ENCODE measurements at regions not wholly inside any gene's neighbourhood (a gene's known extent, or its start where the extent isn't known, plus 50 kb on each side); places are given as distances from the start of the nearest gene placed in this dataset.

DNA sequence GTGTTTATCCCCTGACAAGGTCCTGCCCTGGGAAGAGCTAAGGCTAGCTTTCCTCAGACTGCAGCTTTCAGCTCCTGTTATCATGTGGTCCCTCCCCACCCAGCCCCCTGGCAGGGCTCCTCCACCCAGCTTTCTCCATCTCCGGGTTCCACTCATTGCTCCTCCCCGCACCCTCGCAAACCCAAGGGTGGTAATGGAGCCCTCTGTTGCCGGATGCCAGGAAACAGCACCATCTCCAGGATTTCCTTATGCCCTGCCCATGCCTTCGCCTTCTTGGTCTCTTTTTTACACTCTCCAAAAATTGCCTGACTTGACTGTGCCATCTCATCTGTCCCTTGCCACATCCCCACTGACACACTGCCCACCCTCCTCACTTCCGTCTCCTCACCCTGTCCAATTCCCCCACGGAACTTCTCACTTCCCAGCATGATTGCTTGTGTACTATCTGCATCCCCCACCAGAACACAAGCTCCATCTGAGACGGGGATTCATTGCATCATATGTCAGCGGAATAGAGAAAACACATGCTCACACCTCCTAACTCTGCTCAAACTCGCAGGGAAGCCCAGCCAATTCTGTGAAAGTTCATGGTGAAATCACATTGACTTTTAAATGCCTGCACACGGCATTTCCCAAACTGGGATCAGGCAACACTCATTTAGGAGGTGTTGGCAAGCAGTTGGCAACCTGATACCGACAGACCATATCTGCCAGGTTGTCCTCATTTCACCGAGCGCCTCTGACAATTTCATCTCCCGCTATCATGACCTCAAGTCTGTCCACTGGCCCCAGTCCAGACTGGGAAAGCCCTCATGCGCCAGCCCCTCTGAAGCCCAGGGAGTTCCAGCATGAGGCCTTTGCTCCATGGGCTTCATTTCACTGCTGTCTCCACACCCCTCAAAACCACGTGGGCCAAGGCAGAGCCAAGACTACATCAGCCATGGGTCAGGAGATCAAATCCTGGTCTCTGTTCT, 201.1 kb downstream of the MATN1 start:
- TF ChIP-seq, protein P1, sequence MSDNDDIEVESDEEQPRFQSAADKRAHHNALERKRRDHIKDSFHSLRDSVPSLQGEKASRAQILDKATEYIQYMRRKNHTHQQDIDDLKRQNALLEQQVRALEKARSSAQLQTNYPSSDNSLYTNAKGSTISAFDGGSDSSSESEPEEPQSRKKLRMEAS (IDR thresholded peaks at IDR 0.05), result peak; percentile 97
- TF ChIP-seq, protein P2, sequence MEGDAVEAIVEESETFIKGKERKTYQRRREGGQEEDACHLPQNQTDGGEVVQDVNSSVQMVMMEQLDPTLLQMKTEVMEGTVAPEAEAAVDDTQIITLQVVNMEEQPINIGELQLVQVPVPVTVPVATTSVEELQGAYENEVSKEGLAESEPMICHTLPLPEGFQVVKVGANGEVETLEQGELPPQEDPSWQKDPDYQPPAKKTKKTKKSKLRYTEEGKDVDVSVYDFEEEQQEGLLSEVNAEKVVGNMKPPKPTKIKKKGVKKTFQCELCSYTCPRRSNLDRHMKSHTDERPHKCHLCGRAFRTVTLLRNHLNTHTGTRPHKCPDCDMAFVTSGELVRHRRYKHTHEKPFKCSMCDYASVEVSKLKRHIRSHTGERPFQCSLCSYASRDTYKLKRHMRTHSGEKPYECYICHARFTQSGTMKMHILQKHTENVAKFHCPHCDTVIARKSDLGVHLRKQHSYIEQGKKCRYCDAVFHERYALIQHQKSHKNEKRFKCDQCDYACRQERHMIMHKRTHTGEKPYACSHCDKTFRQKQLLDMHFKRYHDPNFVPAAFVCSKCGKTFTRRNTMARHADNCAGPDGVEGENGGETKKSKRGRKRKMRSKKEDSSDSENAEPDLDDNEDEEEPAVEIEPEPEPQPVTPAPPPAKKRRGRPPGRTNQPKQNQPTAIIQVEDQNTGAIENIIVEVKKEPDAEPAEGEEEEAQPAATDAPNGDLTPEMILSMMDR (IDR thresholded peaks at IDR 0.05; ENCODE audit: low read depth, low read length, missing input control), result no peak
- TF ChIP-seq RXRA (IDR thresholded peaks at IDR 0.05), result peak; percentile 95 to 100
- peak; percentile 86 for TF ChIP-seq YY1 (IDR thresholded peaks at IDR 0.05)
- peak in 1 of 2 donors; percentile 49 for TF ChIP-seq RAD21 (IDR thresholded peaks at IDR 0.05)
- TF ChIP-seq JUND (IDR thresholded peaks at IDR 0.05), result peak; percentile 42 to 85
- TF ChIP-seq, protein P3, sequence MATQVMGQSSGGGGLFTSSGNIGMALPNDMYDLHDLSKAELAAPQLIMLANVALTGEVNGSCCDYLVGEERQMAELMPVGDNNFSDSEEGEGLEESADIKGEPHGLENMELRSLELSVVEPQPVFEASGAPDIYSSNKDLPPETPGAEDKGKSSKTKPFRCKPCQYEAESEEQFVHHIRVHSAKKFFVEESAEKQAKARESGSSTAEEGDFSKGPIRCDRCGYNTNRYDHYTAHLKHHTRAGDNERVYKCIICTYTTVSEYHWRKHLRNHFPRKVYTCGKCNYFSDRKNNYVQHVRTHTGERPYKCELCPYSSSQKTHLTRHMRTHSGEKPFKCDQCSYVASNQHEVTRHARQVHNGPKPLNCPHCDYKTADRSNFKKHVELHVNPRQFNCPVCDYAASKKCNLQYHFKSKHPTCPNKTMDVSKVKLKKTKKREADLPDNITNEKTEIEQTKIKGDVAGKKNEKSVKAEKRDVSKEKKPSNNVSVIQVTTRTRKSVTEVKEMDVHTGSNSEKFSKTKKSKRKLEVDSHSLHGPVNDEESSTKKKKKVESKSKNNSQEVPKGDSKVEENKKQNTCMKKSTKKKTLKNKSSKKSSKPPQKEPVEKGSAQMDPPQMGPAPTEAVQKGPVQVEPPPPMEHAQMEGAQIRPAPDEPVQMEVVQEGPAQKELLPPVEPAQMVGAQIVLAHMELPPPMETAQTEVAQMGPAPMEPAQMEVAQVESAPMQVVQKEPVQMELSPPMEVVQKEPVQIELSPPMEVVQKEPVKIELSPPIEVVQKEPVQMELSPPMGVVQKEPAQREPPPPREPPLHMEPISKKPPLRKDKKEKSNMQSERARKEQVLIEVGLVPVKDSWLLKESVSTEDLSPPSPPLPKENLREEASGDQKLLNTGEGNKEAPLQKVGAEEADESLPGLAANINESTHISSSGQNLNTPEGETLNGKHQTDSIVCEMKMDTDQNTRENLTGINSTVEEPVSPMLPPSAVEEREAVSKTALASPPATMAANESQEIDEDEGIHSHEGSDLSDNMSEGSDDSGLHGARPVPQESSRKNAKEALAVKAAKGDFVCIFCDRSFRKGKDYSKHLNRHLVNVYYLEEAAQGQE (IDR thresholded peaks at IDR 0.05), result peak; percentile 82
- peak in 1 of 2 donors; percentile 74 for TF ChIP-seq EGR1 (IDR thresholded peaks at IDR 0.05; ENCODE audit: low read depth in 2 of 2)
- TF ChIP-seq SP1 (IDR thresholded peaks at IDR 0.05), result peak; percentile 85
- TF ChIP-seq FOXA1 (IDR thresholded peaks at IDR 0.05), result peak; percentile 61
- peak in 1 of 2 donors; percentile 51 for TF ChIP-seq GABPA (IDR thresholded peaks at IDR 0.05 in 1 of 2, conservative IDR thresholded peaks at IDR 0.05 in 1 of 2)
- TF ChIP-seq, protein P4, sequence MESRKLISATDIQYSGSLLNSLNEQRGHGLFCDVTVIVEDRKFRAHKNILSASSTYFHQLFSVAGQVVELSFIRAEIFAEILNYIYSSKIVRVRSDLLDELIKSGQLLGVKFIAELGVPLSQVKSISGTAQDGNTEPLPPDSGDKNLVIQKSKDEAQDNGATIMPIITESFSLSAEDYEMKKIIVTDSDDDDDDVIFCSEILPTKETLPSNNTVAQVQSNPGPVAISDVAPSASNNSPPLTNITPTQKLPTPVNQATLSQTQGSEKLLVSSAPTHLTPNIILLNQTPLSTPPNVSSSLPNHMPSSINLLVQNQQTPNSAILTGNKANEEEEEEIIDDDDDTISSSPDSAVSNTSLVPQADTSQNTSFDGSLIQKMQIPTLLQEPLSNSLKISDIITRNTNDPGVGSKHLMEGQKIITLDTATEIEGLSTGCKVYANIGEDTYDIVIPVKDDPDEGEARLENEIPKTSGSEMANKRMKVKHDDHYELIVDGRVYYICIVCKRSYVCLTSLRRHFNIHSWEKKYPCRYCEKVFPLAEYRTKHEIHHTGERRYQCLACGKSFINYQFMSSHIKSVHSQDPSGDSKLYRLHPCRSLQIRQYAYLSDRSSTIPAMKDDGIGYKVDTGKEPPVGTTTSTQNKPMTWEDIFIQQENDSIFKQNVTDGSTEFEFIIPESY (IDR thresholded peaks at IDR 0.05), result peak; percentile 56
- TF ChIP-seq, protein P5, sequence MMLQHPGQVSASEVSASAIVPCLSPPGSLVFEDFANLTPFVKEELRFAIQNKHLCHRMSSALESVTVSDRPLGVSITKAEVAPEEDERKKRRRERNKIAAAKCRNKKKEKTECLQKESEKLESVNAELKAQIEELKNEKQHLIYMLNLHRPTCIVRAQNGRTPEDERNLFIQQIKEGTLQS (IDR thresholded peaks at IDR 0.05), result peak; percentile 71
